ENCODE measurements at regions not wholly inside any gene's neighbourhood (a gene's known extent, or its start where the extent isn't known, plus 50 kb on each side); places are given as distances from the start of the nearest gene placed in this dataset.

- no peaks in the 10 kb centered on the region for H3K4me1 ChIP-seq (ENCODE audit: insufficient read depth, low read length)
- H3K4me3 ChIP-seq (ENCODE audit: insufficient read depth, low read length), result no peak overlapping the region
- H3K9me3 ChIP-seq (ENCODE audit: low read depth, low read length), result no peaks in the 10 kb centered on the region
- no peak for TF ChIP-seq CTCF (IDR thresholded peaks at IDR 0.05; ENCODE audit: extremely low read depth, low read depth, low read length)
- no peak overlapping the region for H2AFZ ChIP-seq (ENCODE audit: low read length)
- no peaks in the 10 kb centered on the region for H3K27me3 ChIP-seq (ENCODE audit: insufficient read depth, low read length)
- H3K79me2 ChIP-seq (ENCODE audit: insufficient read depth, low read length), result no peaks in the 10 kb centered on the region
- H3K27ac ChIP-seq (ENCODE audit: low read depth, low read length), result no peak overlapping the region
- no peak overlapping the region for H3K4me2 ChIP-seq (ENCODE audit: insufficient read depth, low read length)
- no peaks in the 10 kb centered on the region for H3K36me3 ChIP-seq (ENCODE audit: insufficient read depth, low read length)
- H4K20me1 ChIP-seq (ENCODE audit: insufficient read depth, low read length), result no peaks in the 10 kb centered on the region
- no peak for DNase-seq (ENCODE audit: insufficient read length, low spot score, missing footprints)
Measured at GRCh38 chr12:3961591-3961990, 88.4 kb upstream of the PARP11 start.

- Histone ChIP-seq H4K20me1 (ENCODE audit: insufficient read depth, low read length) (no peaks in the 10 kb centered on the region), H3K4me1 (ENCODE audit: insufficient read depth, low read length) (no peaks in the 10 kb centered on the region), H3K79me2 (ENCODE audit: insufficient read depth, low read length) (no peaks in the 10 kb centered on the region), H3K4me2 (ENCODE audit: insufficient read depth, low read length) (no peak overlapping the region), H3K27me3 (ENCODE audit: insufficient read depth, low read length) (no peaks in the 10 kb centered on the region), H3K9me3 (ENCODE audit: low read depth, low read length) (no peaks in the 10 kb centered on the region), H3K4me3 (ENCODE audit: insufficient read depth, low read length) (no peak overlapping the region), H3K36me3 (ENCODE audit: insufficient read depth, low read length) (no peaks in the 10 kb centered on the region), H3K27ac (ENCODE audit: low read depth, low read length) (no peak overlapping the region), H2AFZ (ENCODE audit: low read length) (no peak overlapping the region)
- no peak for TF ChIP-seq CTCF (IDR thresholded peaks at IDR 0.05; ENCODE audit: extremely low read depth, low read depth, low read length)
- no peak for DNase-seq (ENCODE audit: insufficient read length, low spot score, missing footprints)
Measured at GRCh38 chr12:3959799-3960560, 86.8 kb upstream of the PARP11 start.

- TF ChIP-seq CTCF (IDR thresholded peaks at IDR 0.05; ENCODE audit: extremely low read depth, low read depth, low read length), result no peak
Measured at GRCh38 chr12:3958534-3958933, 85.3 kb upstream of the PARP11 start.

GRCh38 chr12:3951380-3952135, 78.4 kb upstream of the PARP11 start:
- Histone ChIP-seq H3K36me3 (ENCODE audit: insufficient read depth, low read length) (no peaks in the 10 kb centered on the region), H3K4me1 (ENCODE audit: insufficient read depth, low read length) (no peaks in the 10 kb centered on the region), H3K4me2 (ENCODE audit: insufficient read depth, low read length) (no peak overlapping the region), H3K27me3 (ENCODE audit: insufficient read depth, low read length) (no peaks in the 10 kb centered on the region), H3K9me3 (ENCODE audit: low read depth, low read length) (no peaks in the 10 kb centered on the region), H4K20me1 (ENCODE audit: insufficient read depth, low read length) (no peaks in the 10 kb centered on the region), H3K79me2 (ENCODE audit: insufficient read depth, low read length) (no peaks in the 10 kb centered on the region), H3K4me3 (ENCODE audit: insufficient read depth, low read length) (no peak overlapping the region), H2AFZ (ENCODE audit: low read length) (no peak overlapping the region), H3K27ac (ENCODE audit: low read depth, low read length) (no peak overlapping the region)
- no peak for DNase-seq (ENCODE audit: insufficient read length, low spot score, missing footprints)
- TF ChIP-seq CTCF (IDR thresholded peaks at IDR 0.05; ENCODE audit: extremely low read depth, low read depth, low read length), result no peak

More at GRCh38 chr12:3958534-3958933, 85.3 kb upstream of the PARP11 start:
- DNase-seq (ENCODE audit: insufficient read length, low spot score, missing footprints), result no peak
- H4K20me1 ChIP-seq (ENCODE audit: insufficient read depth, low read length), result no peaks in the 10 kb centered on the region
- no peaks in the 10 kb centered on the region for H3K36me3 ChIP-seq (ENCODE audit: insufficient read depth, low read length)
- no peaks in the 10 kb centered on the region for H3K9me3 ChIP-seq (ENCODE audit: low read depth, low read length)
- no peaks in the 10 kb centered on the region for H3K27me3 ChIP-seq (ENCODE audit: insufficient read depth, low read length)
- no peaks in the 10 kb centered on the region for H3K79me2 ChIP-seq (ENCODE audit: insufficient read depth, low read length)
- no peak overlapping the region for H3K27ac ChIP-seq (ENCODE audit: low read depth, low read length)
- no peaks in the 10 kb centered on the region for H3K4me1 ChIP-seq (ENCODE audit: insufficient read depth, low read length)
- no peak overlapping the region for H2AFZ ChIP-seq (ENCODE audit: low read length)
- H3K4me2 ChIP-seq (ENCODE audit: insufficient read depth, low read length), result no peak overlapping the region
- H3K4me3 ChIP-seq (ENCODE audit: insufficient read depth, low read length), result no peak overlapping the region

Data from osteoblast (primary cell).